Omental fat pad (tissue), 3 donors: ENCODE measurements at regions not wholly inside any gene's neighbourhood (a gene's known extent, or its start where the extent isn't known, plus 50 kb on each side); places are given as distances from the start of the nearest gene placed in this dataset.

Experiments
- ATAC-seq: fragments of 150-250 bp; one replicate; pipeline ENCODE4 v1.9.1; 2016; ENCODE audit warnings: mild to moderate bottlenecking, moderate library complexity; ENCODE audit not compliant: low FRiP score
- DNase-seq: peaks from one replicate; pipeline ENCODE4 v3.0.0-alpha.2; 2019; ENCODE audit warnings: low spot score
- CTCF ChIP-seq, 3 donors: fragments of 450-650 bp; IDR thresholded peaks; one replicate each; pipeline ENCODE4 v1.5.1; 2016 to 2017; ENCODE audit warnings: antibody characterized with exemption in 3 of 3, mild to moderate bottlenecking in 3 of 3, moderate library complexity in 2 of 3

GRCh38 chr2:190820416-190820815, 60.2 kb upstream of the GLS start:
- ATAC-seq (no peak), DNase-seq (no peak)
- TF ChIP-seq CTCF (IDR thresholded peaks at IDR 0.05): no peak

- no peak for TF ChIP-seq CTCF (IDR thresholded peaks at IDR 0.05)
- no peak for DNase-seq
These were observed 58.6 kb upstream of the GLS start for GRCh38 chr2:190822043-190822442.

GRCh38 chr2:190827720-190828119, 52.9 kb upstream of the GLS start:
- DNase-seq: no peak
- no peak for ATAC-seq
- no peak for TF ChIP-seq CTCF (IDR thresholded peaks at IDR 0.05)

More at GRCh38 chr2:190822043-190822442, 58.6 kb upstream of the GLS start:
- ATAC-seq: no peak

GRCh38 chr2:190829642-190830041, 51.0 kb upstream of the GLS start:
- TF ChIP-seq CTCF (IDR thresholded peaks at IDR 0.05): no peak
- no peak for DNase-seq
- no peak for ATAC-seq
